Upper lobe of left lung (tissue), 4 donors: ENCODE measurements at regions not wholly inside any gene's neighbourhood (a gene's known extent, or its start where the extent isn't known, plus 50 kb on each side); places are given as distances from the start of the nearest gene placed in this dataset.

Experiments used
- POLR2AphosphoS5 ChIP-seq, 2 donors: sonication (generic); formaldehyde crosslinking; IDR thresholded peaks; one replicate each; pipeline ENCODE4 v1.5.1; 2017; ENCODE audit warnings: antibody characterized with exemption in 2 of 2
- TF ChIP-seq, protein P1 (sequence below), 6 experiments: fragments of 450-650 bp in 4 of 6; fragments of 200-600 bp in 2 of 6; sonication (generic) in 2 of 6; IDR thresholded peaks; one replicate each; pipeline ENCODE4 v1.5.1; 2016 to 2019; ENCODE audit warnings: antibody characterized with exemption in 6 of 6

DNA sequence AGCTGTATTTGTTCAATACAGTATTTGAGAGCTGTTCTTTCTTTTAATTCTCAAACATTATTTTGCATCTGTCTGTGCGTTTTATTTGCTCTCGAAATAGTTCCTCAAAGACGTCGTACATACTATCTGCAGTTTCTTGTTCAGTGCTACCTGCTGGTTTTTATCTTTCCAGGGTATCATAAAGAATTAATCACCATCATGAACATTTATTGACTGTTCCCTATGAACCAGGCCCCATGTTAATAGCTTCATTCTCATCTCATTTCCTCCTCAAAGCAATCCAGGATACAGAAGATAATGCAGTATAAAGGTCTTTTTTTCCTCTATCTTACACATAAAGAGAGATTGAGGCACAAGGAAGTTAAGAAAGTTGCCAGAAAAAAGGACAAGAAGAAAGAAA, 211.8 kb downstream of the DACT1 start:
- TF ChIP-seq, protein P1, sequence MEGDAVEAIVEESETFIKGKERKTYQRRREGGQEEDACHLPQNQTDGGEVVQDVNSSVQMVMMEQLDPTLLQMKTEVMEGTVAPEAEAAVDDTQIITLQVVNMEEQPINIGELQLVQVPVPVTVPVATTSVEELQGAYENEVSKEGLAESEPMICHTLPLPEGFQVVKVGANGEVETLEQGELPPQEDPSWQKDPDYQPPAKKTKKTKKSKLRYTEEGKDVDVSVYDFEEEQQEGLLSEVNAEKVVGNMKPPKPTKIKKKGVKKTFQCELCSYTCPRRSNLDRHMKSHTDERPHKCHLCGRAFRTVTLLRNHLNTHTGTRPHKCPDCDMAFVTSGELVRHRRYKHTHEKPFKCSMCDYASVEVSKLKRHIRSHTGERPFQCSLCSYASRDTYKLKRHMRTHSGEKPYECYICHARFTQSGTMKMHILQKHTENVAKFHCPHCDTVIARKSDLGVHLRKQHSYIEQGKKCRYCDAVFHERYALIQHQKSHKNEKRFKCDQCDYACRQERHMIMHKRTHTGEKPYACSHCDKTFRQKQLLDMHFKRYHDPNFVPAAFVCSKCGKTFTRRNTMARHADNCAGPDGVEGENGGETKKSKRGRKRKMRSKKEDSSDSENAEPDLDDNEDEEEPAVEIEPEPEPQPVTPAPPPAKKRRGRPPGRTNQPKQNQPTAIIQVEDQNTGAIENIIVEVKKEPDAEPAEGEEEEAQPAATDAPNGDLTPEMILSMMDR (IDR thresholded peaks at IDR 0.05), result no peak
- no peak for TF ChIP-seq POLR2AphosphoS5 (IDR thresholded peaks at IDR 0.05)
